ENCODE measurements at regions not wholly inside any gene's neighbourhood (a gene's known extent, or its start where the extent isn't known, plus 50 kb on each side); places are given as distances from the start of the nearest gene placed in this dataset.

DNA sequence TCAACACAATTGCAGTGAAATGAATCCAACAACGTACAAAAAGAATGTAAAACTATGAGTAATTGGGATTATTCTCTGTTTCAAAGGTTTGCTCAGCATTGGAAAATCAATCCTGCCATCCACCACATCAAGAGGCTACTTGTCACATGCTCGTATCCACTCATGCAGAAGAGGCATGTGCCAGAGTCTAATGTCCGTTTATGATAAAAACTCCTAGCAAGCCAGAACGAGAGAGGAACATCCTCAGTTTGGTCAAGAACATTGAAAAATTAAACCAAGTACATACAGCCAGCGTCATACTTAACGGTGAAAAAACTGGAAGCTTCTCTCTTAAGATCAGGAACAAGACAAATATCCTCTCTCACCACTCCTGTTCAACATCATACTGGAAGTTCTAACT is 563.9 kb upstream of the TMEM132C start:
- TF ChIP-seq, protein P1, sequence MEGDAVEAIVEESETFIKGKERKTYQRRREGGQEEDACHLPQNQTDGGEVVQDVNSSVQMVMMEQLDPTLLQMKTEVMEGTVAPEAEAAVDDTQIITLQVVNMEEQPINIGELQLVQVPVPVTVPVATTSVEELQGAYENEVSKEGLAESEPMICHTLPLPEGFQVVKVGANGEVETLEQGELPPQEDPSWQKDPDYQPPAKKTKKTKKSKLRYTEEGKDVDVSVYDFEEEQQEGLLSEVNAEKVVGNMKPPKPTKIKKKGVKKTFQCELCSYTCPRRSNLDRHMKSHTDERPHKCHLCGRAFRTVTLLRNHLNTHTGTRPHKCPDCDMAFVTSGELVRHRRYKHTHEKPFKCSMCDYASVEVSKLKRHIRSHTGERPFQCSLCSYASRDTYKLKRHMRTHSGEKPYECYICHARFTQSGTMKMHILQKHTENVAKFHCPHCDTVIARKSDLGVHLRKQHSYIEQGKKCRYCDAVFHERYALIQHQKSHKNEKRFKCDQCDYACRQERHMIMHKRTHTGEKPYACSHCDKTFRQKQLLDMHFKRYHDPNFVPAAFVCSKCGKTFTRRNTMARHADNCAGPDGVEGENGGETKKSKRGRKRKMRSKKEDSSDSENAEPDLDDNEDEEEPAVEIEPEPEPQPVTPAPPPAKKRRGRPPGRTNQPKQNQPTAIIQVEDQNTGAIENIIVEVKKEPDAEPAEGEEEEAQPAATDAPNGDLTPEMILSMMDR (IDR thresholded peaks at IDR 0.05) = no peak
- no peak for TF ChIP-seq POLR2A (IDR thresholded peaks at IDR 0.05)

Measured in heart left ventricle (tissue), 13 donors.